ENCODE measurements at regions not wholly inside any gene's neighbourhood (a gene's known extent, or its start where the extent isn't known, plus 50 kb on each side); places are given as distances from the start of the nearest gene placed in this dataset.

- ChIA-PET CTCF (no interaction called here), POLR2A (ENCODE audit: unreplicated experiment) (no interaction called here)
- Histone ChIP-seq H3K27ac (ENCODE audit: insufficient read depth, low read length) (no peak overlapping the region), H4K91ac (ENCODE audit: insufficient read depth, low read depth, low read length) (no peak overlapping the region), H3K9me3 (ENCODE audit: control insufficient read depth, insufficient read depth, low read length) (no peaks in the 10 kb centered on the region), H3K4me1 (ENCODE audit: control insufficient read depth, insufficient read depth, low read length) (no peaks in the 10 kb centered on the region), H2AK9ac (replicated peaks; ENCODE audit: low read depth, low read length, poor library complexity) (no peak overlapping the region), H4K20me1 (ENCODE audit: insufficient read depth, low read length) (no peaks in the 10 kb centered on the region), H4K8ac (ENCODE audit: low read depth in 2 of 2, low read length in 2 of 2) (no peak overlapping the region), H3K56ac (ENCODE audit: extremely low read depth, insufficient read depth, low read length) (no peak overlapping the region), H3K18ac (ENCODE audit: low read depth, low read length) (no peak overlapping the region), H3K36me3 (ENCODE audit: control insufficient read depth, insufficient read depth, low read length) (no peaks in the 10 kb centered on the region), H3K9ac (ENCODE audit: low read depth, low read length) (no peak overlapping the region), H3K27me3 (ENCODE audit: control insufficient read depth, insufficient read depth, low read length) (peaks cover 3% of the 10 kb centered on the region; the same call in 1 of the 2 replicates), H4K5ac (ENCODE audit: low read depth, low read length) (no peak overlapping the region), H2AFZ (replicated peaks; ENCODE audit: low read length, poor library complexity) (no peak overlapping the region), H3K9me1 (ENCODE audit: insufficient read depth, low read length) (no peaks in the 10 kb centered on the region), H2BK20ac (ENCODE audit: low read depth, low read length) (no peak overlapping the region), H2AK5ac (ENCODE audit: low read depth, low read length) (no peak overlapping the region), H3K23ac (ENCODE audit: low read depth, low read length) (no peak overlapping the region), H2BK15ac (ENCODE audit: low read depth, low read length) (no peak overlapping the region), H3K4ac (ENCODE audit: low read depth, low read length) (no peak overlapping the region), H3K14ac (replicated peaks; ENCODE audit: low read depth, low read length) (no peak overlapping the region), H2BK120ac (ENCODE audit: low read depth, low read length) (no peak overlapping the region), H2BK5ac (ENCODE audit: low read depth, low read length, poor library complexity, severe bottlenecking) (no peak overlapping the region), H3K79me1 (ENCODE audit: low read depth in 1 of 2, low read length in 2 of 2) (no peaks in the 10 kb centered on the region), H3K4me3 (ENCODE audit: insufficient read depth, low read depth, low read length) (no peak overlapping the region), H3K4me2 (ENCODE audit: low read depth, low read length) (no peak overlapping the region)
- DNase-seq (no peak), ATAC-seq (ENCODE audit: low read depth) (no peak)
- BruUV-seq (replicated peaks) = no TSS peak
- in situ Hi-C loops (cut with MboI; ENCODE audit: low sequenced_read_pairs) (no loop called here), intact Hi-C loops (cut with micrococcal nuclease) (no loop called here), dilution Hi-C loops (cut with HindIII; ENCODE audit: low sequenced_read_pairs, unreplicated experiment) (no loop called here)
- TF ChIP-seq RCOR1 (IDR thresholded peaks at IDR 0.05; ENCODE audit: insufficient replicate concordance, low read length) (no peak), CEBPB (IDR thresholded peaks at IDR 0.05; ENCODE audit: low read depth, low read length) (no peak)
- WGBS, 2 experiments (ENCODE audit: extremely low coverage in 2 of 2, insufficient read length in 1 of 2) = 53% methylated on average over 3 of the region's 6 CpGs; no CpG with 5 or more reads in 1 of the 2 experiments
These were observed 166.8 kb upstream of the PFKP start for GRCh38 chr10:2900530-2900929.
